NCI-H187 treated with DMSO at 0.1 percent for 48 hours (cell line): ENCODE measurements at regions not wholly inside any gene's neighbourhood (a gene's known extent, or its start where the extent isn't known, plus 50 kb on each side); places are given as distances from the start of the nearest gene placed in this dataset.
"Not testable (repeated sequence)": the region's sequence is repeated elsewhere in the genome, so short reads cannot be mapped to it uniquely, and the experiment has no call there.

ENCODE experiments used
- DNase-seq: peaks from one replicate; lab custom pipeline; 2025; lab: John Stamatoyannopoulos, UW

DNA sequence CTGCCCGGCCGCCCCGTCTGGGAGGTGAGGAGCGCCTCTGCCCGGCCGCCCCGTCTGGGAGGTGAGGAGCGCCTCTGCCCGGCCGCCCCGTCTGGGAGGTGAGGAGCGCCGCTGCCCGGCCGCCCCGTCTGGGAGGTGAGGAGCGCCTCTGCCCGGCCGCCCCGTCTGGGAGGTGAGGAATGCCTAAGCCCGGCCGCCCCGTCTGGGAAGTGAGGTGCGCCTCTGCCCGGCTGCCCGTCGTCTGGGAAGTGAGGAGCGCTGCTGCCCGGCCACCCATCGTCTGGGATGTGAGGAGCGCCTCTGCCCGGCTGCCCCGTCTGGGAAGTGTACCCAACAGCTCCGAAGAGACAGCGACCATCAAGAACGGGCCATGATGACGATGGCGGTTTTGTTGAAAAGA lies 136.6 kb upstream of the PROKR2 start:
- DNase-seq = not testable (repeated sequence)

DNA sequence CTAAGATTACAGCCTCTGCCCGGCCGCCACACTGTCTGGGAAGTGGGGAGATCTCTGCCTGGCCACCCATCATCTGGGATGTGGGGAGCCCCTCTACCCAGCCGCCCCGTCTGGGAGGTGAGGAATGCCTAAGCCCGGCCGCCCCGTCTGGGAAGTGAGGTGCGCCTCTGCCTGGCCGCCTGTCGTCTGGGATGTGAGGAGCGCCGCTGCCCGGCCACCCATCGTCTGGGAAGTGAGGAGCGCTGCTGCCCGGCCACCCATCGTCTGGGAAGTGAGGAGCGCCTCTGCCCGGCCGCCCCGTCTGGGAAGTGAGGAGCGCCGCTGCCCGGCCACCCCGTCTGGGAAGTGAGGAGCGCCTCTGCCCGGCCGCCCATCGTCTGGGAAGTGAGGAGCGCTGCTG lies 135.9 kb upstream of the PROKR2 start:
- DNase-seq = not testable (repeated sequence)

DNA sequence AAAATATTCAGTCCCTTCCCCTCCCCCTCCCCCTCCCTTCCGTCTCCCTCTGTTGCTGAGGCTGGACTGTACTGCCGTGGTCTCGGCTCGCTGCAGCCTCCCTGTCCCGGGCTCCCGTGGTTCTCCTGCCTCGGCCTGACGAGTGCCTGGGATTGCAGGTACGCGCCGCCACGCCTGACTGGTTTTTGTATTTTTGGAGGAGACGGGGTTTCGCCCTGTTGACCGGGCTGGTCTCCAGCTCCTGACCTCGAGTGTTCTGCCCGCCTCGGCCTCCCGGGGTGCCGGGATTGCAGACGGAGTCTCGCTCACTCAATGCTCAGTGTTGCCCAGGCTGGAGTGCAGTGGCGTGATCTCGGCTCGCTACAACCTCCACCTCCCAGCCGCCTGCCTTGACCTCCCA lies 135.5 kb upstream of the PROKR2 start:
- not testable (repeated sequence) for DNase-seq

DNA sequence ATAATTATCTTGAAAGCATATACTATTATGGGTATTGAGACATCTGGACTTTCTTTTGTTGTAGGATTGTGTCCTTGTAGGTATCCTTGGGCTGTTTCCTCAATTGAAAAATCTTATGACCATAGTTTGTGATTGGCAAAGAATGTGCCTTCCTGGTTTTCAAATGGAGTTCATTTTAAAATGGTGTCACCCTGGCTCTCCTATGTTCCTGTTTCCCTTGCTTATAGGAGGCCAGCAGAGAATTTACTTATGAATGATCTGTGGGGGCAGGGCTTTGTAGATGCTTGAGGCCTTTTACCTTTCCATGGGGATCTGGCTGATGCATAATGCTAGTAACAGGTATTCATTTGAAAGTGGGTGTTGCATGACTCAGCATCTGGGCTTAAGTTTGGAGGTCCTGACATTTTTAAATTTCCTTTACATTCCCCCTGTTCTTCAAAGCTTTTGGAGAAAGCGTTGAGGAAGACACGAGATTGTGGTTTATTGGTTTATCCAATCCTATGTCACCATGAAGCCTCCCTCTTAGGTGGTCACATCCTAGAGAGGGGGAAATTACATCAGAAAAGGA lies 135.0 kb upstream of the PROKR2 start:
- DNase-seq = no peak

DNA sequence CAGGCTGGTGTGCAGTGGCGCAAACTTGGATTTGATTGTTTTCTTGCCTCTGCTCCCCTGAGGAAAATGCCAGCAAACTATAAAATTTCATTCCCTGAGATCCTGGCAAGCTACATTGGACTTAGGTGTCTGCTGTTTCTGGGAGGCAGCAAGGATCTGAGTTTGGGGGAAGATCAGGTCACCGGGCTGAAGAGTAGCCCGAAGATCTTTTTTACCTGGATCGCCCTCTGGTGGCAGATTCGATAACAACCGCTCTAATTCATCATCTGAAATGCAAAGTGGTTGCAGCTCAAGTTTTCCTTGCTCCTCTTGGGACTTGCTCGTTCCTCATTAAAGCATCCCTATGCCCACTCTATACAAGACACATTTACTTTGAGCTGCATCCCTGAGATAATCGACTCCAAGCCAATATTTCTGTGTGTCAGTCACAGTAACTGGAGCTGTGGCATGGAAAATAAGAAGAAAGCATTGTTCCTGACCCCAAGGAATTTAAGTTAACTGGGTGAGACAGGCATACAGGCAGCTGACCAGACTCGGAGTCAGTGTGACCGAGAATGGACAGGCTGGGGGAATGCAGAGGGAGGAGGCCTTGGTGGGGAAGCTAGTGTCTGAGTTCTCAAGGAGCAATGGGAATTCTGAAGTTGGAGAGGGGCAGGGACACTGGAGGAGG lies 131.8 kb upstream of the PROKR2 start:
- no peak for DNase-seq

DNA sequence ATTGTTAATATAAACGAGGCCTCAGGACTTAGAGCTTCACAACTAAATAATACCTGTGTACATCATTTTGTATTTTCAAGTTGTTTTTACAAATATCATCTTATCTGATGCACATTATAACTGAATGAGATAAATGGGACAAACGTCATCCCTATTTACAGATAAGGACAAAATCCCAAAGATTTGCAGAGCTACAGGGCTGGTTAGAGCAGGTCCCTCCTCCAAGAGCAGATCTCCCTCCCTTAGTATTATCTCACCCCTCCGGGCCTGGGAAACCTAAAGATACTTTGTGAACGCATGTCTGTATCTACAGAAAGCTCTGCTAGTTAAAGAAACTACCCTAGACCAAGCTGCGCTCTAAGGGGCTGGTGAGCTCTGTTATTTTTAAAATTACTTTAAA lies 130.4 kb upstream of the PROKR2 start:
- DNase-seq = no peak

DNA sequence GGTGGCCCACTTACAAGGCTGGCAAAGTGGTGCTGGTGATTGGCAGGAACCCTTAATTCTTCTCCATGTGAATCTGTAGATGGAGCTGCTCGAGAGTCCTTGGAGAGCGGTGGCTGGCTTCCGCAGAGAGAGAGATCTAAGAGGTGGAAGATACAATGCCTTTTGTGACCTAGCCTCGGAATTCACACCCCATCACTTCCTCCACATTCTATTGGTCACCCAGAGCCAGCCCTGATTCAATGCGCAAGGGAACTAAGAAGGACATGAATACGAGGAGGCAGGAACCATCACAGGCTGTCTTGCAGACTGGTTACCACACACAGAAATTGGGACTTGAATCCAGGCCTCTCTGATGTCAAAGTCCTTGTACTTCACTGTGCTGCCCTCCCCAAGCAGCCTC lies 128.9 kb upstream of the PROKR2 start:
- no peak for DNase-seq

DNA sequence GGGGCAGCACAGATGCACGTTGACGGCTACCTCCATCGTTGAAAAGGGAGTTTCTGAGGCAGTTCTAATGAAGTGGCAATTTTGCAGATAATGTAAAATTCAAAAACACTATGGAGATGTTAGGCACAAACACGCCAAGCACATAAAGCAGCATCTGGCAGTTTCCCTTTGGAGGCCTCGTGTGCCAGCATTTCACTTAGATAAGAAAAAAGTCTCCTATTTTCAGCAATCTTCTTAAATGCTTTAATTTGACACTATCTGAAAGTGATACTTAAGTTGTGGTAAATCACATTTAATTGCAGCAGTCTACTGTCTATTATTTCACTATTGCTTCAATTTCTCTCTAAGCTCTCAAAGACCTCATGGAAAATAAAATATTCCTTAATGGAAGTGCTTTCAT lies 125.3 kb upstream of the PROKR2 start:
- DNase-seq = no peak

DNA sequence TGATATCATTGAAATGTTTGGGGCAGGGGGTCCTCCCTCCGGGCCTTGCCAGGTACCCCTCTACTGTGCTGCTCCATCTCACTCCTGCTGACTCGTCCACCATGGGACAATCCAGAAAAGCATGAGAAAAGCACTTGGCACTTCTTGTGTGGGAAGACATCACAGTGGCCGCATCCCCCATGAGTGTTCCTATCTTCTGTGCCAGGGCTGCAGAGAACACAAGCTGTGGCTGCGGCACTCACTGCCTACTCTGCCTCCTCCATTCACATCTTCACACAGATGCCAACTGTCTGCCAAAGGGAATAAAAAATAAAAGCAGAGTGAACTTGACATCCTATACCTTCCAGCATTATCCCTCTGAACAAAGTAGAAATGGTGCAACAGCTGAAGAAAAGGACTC lies 117.4 kb upstream of the PROKR2 start:
- DNase-seq = no peak

DNA sequence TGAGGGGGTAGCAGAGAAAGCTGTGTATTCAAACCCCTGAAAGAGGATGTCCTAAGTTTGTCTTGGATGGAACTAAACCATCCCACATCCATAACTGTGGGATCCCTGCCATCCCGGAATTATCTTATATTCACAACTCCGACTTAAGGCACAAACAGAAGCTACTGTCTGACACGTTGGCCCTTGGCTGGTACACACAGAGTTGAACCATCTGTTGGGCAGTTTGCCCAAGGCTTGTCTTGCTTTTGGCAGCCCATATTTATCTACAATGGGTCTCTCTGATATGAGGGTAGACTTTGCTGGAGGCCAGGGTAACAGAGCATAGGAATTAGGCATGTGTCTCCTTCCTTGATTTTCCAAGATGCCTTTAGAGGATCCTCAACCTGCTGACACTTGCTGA lies 116.6 kb upstream of the PROKR2 start:
- DNase-seq = no peak

DNA sequence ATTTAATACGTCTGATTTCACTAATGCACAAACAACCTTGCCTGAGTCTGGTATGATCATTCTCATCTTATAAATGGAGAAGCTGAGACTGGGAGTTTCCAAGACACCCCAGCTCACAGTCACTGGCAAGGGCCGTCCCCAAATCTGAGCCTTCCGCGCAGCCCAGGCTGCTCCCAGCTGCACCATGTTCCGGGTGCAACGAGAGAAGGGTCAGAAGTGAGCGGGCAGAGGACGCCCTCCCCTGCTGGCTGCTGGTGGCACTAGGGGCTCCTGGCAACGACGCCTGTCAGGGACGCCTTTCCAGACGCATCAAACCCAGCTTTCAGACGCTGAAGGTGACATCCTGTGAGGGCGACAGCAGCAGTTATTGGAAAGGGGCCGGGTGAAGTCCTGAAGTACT lies 115.3 kb upstream of the PROKR2 start:
- DNase-seq = no peak

DNA sequence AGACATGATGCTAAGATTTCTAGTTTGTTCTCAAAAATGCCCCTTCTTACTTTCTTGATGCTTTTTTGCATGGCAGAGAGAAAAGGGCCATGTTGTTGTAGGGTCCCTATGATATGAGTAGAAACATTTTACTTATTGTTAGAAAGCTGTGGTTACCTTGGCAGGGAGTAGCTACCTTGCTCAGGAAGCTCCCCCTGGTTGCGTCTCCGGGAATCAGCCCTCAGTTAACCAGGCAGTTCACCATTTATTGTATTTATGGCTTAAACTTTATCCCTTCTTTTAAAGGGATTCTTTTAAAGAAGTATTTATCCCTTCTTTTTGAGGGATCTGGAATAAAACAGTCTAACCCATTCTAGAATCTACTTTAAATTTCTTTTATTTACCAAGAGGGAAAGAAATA lies 113.9 kb upstream of the PROKR2 start:
- DNase-seq = no peak

DNA sequence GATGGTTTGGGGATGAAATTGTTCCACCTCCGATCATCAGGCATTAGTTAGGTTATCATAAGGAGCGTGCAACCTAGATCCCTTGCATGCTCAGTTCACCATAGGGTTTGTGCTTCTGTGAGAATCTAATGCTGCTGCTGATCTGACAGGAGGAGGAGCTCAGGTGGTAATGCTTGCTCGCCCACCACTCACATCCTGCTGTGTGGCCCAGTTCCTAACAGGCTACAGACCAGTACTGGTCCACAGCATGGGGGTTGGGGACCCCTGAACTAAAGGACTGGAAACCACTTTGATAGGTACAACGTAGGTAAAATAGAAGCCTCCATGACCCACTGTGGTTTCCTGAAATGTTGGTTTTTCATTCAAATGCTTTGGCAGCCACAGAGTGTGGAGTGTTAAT lies 109.3 kb upstream of the PROKR2 start:
- DNase-seq = no peak

DNA sequence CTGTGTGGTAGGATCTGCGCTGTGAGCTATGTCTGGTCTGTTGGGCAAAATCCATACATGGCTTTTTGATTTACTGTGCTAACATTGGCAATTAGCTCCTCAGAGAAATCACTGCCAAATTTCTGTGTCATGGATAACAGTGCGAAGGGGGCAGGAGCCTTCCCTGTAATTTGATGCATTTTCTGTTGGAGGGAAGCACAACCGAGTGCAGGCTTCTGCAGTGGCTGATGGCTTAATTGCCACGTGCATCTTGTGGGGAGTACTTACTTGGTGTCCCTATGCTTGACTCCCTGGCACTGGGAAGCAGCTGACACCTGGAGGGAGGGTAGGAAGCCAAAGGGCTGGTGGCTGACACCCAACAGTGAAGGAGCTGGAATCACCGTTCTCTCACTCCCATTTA lies 99.3 kb upstream of the PROKR2 start:
- no peak for DNase-seq

DNA sequence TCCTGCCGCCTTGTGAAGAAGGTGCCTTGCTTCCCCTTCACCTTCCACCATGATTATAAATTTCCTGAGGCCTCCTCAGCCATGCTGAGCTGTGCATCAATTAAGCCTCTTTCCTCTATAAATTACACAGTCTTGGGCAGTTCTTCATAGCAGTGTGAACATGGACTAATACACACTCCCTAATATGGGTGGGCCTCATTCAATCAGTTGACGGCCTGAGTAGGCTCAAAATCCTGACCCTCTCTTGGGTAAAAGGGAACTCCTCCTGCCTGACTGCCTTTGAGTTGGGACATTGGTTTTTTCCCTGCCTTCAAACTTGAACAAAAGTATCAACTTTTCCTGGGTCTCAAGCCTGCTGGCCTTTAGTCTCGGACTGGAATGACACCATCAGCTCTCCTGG lies 96.6 kb upstream of the PROKR2 start:
- DNase-seq = no peak

DNA sequence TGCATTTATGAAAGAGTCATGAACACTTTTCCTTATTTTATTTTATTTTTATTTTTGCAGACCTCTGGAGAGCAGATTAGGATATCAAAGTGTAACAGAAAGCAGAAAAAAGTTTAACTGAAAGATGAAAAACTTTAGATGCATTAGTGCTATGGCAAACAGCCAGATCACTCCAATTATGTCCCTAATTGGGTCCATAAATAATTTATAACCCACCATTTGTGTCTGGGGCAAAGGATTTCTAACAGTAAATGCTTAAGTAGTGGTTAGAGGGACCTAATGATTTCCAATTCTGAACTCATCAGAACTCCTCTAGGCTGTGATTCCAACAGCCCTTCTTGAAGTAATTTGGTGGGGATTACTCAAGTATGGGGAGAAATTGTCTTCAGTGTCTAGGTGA lies 93.7 kb upstream of the PROKR2 start:
- no peak for DNase-seq

DNA sequence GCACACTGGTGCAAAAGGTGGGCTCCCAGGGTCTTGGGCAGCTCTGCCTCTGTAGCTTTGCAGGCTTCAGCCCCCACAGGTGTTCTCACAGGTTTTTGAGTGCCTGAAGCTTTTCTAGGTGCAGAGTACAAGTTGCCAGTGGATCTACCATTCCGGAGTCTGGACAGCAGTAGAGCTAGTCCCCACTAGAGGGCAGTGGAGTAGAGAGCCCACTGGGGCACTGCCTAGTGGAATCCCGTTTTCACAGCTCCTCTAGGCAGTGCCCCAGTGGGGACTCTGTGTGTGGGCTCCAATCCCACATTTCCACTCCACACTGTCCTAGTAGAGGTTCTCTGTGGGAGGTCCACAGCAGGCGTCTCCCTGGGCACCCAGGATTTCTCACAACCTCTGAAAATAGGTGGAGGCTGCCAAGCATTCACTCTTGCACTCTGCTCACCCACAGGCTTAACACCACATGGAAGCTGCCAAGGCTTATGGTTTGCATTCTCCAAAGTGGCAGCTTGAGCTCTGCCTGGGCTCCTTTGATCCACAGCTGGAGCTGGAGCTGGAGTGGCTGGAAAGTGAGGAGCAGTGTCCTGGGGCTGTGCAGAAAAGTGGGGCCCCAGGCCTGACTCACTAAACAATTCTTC lies 86.3 kb upstream of the PROKR2 start:
- DNase-seq = no peak

DNA sequence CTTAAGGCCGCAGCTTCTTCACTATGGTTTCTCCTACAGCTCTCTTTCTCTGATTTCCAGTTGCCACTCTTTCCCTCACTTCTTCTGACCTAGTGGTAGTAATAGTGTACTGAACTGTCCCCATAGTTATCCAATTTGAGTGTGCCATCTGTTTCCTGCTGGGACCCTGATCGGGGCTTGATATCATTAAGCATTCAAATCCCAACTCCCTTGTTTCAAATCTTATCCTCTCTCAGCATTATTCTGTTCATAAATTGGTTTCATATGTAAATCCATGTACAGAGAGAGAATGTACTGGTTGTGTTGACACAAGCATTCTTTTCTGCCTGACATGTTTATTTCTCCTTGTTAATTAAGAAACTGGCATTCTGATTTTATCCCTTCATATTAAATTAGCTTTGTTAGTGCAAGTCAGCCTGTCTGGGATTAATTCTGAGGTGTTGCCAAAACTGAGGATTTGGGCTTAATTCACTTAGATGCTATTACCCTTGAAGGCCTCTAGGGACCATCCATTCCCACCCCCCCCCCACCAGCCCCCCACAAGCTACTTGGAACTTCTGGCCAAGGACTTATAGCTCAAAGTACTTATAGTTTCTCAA lies 84.6 kb upstream of the PROKR2 start:
- DNase-seq = no peak

DNA sequence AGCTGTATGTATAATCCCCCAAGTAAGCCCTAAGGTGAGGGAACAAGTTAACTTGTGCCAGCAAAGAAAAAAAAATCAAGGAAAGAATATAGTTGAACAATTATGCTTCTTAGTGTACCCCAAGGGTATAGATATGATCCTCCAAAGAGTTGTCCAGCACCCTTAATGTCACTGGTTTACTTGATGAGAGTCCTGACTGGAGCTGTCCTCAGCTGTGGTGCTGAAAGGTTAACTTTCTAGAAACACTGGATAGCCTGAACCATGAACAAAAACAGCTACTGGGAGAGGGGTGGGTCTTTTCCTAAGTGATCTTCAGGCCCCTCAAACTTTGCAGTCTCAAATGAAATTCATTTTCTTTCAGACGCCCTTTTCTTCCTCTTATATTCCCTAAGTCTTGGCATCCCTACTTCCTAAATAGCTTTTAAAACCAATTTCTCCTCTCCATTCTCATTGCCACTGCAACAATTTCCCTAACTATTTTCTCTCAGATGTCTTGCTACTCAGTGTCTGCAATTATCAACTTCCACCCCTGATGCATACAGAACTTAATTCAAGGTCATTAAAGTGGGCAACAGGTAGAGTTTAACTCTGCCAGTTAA lies 83.5 kb upstream of the PROKR2 start:
- no peak for DNase-seq

DNA sequence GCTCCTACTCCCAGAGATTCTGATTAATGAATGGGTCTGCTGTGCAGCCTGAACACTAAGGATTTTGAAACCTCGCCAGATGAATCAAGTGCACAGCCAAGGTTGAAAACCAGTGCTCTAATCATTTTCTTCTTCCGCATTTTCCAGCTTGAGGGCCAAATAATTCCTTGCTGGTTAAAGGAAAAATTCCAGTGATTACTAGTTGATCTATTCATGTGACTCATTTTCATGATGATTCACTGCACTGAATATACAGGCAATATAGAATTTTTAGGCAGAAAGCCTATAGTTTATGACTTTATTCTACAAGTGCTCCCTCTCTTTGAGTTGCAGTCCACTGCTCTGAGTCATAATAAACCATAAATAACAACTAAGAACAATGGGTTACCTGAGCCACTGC lies 80.6 kb upstream of the PROKR2 start:
- DNase-seq = no peak

DNA sequence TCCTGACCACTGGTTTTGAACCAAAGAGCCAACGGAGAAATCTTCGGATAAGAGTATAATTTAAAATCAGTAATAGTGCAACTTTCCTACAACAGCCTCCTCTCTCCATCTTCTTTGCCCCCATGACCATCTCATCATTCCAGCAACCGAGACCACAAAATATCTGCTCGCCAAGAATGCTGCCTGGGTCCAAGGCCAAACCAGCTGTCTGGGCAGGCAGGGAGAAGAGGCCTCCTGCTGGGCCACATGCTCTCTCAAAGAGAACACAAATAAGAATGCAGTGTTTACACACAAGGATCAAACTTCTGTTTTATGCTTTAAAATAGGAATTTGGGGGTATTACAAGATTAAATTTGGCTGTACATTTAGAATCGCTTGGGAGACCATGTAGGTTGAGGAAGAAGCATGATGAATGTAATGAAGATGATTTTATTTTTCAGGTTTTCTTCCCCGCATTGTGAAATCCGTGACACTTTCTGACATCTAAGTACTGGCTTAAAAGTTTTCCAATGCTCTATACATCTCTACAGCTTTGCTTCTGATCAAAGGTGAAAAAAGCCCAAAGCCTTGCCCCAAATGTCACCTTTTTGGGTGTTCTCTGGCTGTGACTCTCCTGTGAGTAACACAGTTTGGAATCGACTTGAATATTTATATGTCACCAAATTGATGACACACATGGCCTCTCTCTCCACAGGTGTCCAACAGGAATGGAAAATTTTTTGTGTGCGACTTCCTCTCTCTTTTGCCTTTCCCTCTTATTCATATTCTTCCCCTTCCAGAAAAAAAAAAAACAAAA lies 79.4 kb upstream of the PROKR2 start:
- no peak for DNase-seq

DNA sequence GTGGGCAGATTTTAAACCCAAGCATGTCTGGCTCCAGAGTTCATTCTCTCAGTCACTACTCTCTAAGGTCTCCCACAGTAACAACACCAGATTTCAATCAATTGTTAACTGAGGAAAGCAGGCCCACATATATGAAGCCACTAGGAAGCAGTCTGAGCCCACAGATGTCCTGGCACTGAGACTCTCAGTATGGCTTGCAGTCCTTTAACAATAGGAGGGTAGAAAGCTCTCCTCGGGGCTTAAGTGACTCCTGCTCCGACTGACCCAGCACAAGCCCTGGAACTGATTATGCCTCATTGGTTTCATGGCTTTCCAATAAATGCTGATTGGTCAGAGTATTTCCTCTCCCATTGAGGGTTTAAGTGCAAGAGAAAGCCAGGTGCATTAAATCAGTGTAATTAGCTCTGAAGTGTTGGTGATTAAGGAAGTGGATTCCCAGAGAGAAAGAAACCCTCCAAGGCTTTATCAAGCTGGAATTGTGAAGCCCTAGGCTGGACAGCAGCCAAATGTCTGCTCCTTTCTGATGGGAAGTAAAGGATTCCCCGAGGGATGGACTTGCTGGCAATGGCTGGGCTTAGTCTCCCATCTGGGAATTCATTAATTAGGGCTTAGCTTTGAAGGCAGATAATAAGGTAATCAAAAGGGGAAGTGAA lies 76.6 kb upstream of the PROKR2 start:
- peak; percentile 82 for DNase-seq
